Activated CD8-positive, alpha-beta T cell treated with anti-CD3 and anti-CD28 coated beads for 36 hours (primary cell): ENCODE measurements at regions not wholly inside any gene's neighbourhood (a gene's known extent, or its start where the extent isn't known, plus 50 kb on each side); places are given as distances from the start of the nearest gene placed in this dataset.
"Not testable (repeated sequence)": the region's sequence is repeated elsewhere in the genome, so short reads cannot be mapped to it uniquely, and the experiment has no call there.

Source experiments
- ATAC-seq: fragments of 200-7000 bp; cut with Tn5 transposase; one replicate; pipeline ENCODE4 v1.10.0; 2021; ENCODE audit warnings: mild to moderate bottlenecking, moderate library complexity
- CTCF ChIA-PET: fragments of 350-600 bp; sonication (Branson Sonifier 250); formaldehyde crosslinking; loops from one replicate; lab custom pipeline; 2021; ENCODE audit warnings: antibody characterized with exemption; lab: Charles Lee
- POLR2A ChIA-PET: fragments of 350-600 bp; sonication (Branson Sonifier 250); formaldehyde crosslinking; loops from one replicate; lab custom pipeline; 2021; ENCODE audit warnings: antibody characterized with exemption; lab: Charles Lee
- DNase-seq: peaks from one replicate; pipeline ENCODE4 v3.0.0-alpha.2; 2020
- H3K27ac Mint-ChIP-seq: one replicate; pipeline ENCODE4 v1.8.0; 2021; ENCODE audit warnings: mild to moderate bottlenecking, mixed read lengths
- H3K27me3 Mint-ChIP-seq: one replicate; pipeline ENCODE4 v1.8.0; 2021; ENCODE audit warnings: mixed read lengths
- H3K36me3 Mint-ChIP-seq: one replicate; pipeline ENCODE4 v1.8.0; 2021; ENCODE audit warnings: low read depth, mixed read lengths
- H3K4me1 Mint-ChIP-seq: one replicate; pipeline ENCODE4 v1.8.0; 2021; ENCODE audit warnings: low read depth, mixed read lengths
- H3K4me3 Mint-ChIP-seq: one replicate; pipeline ENCODE4 v1.8.0; 2021; ENCODE audit warnings: mild to moderate bottlenecking, moderate library complexity, mixed read lengths
- H3K9me3 Mint-ChIP-seq: one replicate; pipeline ENCODE4 v1.8.0; 2021; ENCODE audit warnings: mixed read lengths
- CTCF ChIP-seq: fragments of 200-600 bp; IDR thresholded peaks from one replicate; pipeline ENCODE4 v1.8.0; 2022; ENCODE audit warnings: antibody characterized with exemption, mild to moderate bottlenecking
- intact Hi-C: fragments of 100-400 bp; cut with micrococcal nuclease; formaldehyde crosslinking; loops from one replicate; pipeline ENCODE4 v1.10.0; 2022

- intact Hi-C loops = no loop called here
- CTCF ChIA-PET = interaction anchor here (0.6 to 1.4 kb wide), 3 partner anchors 33 to 141 kb away, joined by 3 to 5 read pairs (median 3); no protein-coding TSS in a partner anchor
Observed at GRCh38 chr17:27203241-27203640, 90.7 kb upstream of the WSB1 start.

GRCh38 chr17:27206447-27206846 is 87.5 kb upstream of the WSB1 start:
- ChIA-PET CTCF (interaction anchor here (1.1 to 1.6 kb wide), 7 partner anchors 9 to 126 kb away, joined by 4 to 7 read pairs (median 5); no protein-coding TSS in a partner anchor), POLR2A (no interaction called here)
- no peak for ATAC-seq
- Mint-ChIP-seq H3K4me3 (no peak overlapping the region), H3K27ac (no peak overlapping the region), H3K36me3 (no peaks in the 10 kb centered on the region), H3K9me3 (no peaks in the 10 kb centered on the region), H3K4me1 (peaks cover 3% of the 10 kb centered on the region), H3K27me3 (peaks cover 3% of the 10 kb centered on the region)
- intact Hi-C loops = no loop called here
- DNase-seq = peak; percentile 37
- TF ChIP-seq CTCF = no peak

More at GRCh38 chr17:27203241-27203640, 90.7 kb upstream of the WSB1 start:
- DNase-seq (no peak), ATAC-seq (no peak)
- Mint-ChIP-seq H3K36me3 (no peaks in the 10 kb centered on the region), H3K4me1 (peaks cover 3% of the 10 kb centered on the region), H3K9me3 (no peaks in the 10 kb centered on the region), H3K27ac (no peak overlapping the region), H3K4me3 (no peak overlapping the region), H3K27me3 (peaks cover 3% of the 10 kb centered on the region)
- POLR2A ChIA-PET = no interaction called here
- no peak for TF ChIP-seq CTCF

DNA sequence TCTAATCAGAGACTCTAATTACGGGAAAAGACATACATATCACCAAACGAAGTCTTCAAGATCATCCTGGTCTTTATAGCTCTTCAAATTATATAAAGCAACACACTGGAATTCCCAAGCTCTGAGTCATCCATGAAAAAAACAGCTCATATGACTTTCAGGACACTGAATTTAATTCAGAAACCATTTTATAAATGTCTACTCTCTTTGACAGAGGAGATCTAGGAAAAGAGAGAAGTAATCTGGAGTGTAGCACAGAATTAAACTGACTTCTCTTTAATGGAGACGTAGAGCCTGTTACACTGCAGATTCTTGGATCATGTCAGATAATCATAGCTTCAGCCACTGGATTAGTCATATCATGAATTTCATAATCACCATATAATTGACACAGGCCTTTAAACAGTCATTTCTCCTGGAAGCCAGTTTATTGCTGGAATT is 86.8 kb upstream of the WSB1 start:
- no peak for ATAC-seq
- H3K9me3 Mint-ChIP-seq = no peaks in the 10 kb centered on the region

GRCh38 chr17:27208370-27208769 is 85.5 kb upstream of the WSB1 start:
- ATAC-seq, CTCF ChIA-PET, H3K4me3 Mint-ChIP-seq, H3K9me3 Mint-ChIP-seq, intact Hi-C loops, H3K4me1 Mint-ChIP-seq, H3K27me3 Mint-ChIP-seq, H3K36me3 Mint-ChIP-seq, POLR2A ChIA-PET, DNase-seq, H3K27ac Mint-ChIP-seq: not testable (repeated sequence)

More for the DNA sequence above, 86.8 kb upstream of the WSB1 start:
- Mint-ChIP-seq H3K27ac (no peak overlapping the region), H3K27me3 (peaks cover 3% of the 10 kb centered on the region), H3K4me1 (peaks cover 3% of the 10 kb centered on the region), H3K36me3 (no peaks in the 10 kb centered on the region), H3K4me3 (no peak overlapping the region)
- POLR2A ChIA-PET = no interaction called here
- no peak for DNase-seq
- TF ChIP-seq CTCF = no peak
- intact Hi-C loops = no loop called here
- CTCF ChIA-PET = interaction anchor here (0.9 to 1.6 kb wide), 9 partner anchors 8 to 126 kb away, joined by 3 to 7 read pairs (median 5); no protein-coding TSS in a partner anchor

GRCh38 chr17:27209316-27209715 is 84.6 kb upstream of the WSB1 start:
- ChIA-PET POLR2A (no interaction called here), CTCF (no interaction called here)
- Mint-ChIP-seq H3K27me3 (no peaks in the 10 kb centered on the region), H3K27ac (no peak overlapping the region), H3K4me1 (peaks cover 3% of the 10 kb centered on the region), H3K36me3 (no peaks in the 10 kb centered on the region), H3K4me3 (no peak overlapping the region), H3K9me3 (no peaks in the 10 kb centered on the region)
- DNase-seq (no peak), ATAC-seq (no peak)
- TF ChIP-seq CTCF = no peak
- intact Hi-C loops = no loop called here

DNA sequence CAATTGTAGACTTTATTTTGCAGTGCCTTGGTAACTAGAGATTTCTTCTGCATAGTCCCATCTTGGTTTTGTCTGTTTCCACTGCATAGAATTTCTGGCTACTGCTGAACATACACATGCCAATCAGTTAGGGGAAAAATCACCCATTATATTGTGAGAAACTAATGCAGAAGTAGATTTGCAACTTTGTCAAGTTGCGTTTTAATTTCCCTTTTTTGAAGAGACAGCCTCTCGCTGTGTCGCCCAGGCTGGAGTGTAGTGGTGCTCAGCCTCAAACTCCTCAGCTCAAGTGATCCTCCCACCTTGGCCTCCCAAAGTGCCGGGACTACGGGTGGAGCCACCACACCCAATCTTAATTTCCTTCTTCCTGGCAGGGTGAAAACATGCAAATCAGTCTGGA is 83.1 kb upstream of the WSB1 start:
- H3K4me3 Mint-ChIP-seq, H3K4me1 Mint-ChIP-seq, CTCF ChIA-PET, POLR2A ChIA-PET, H3K27ac Mint-ChIP-seq, ATAC-seq, H3K36me3 Mint-ChIP-seq, H3K27me3 Mint-ChIP-seq, H3K9me3 Mint-ChIP-seq, intact Hi-C loops, DNase-seq: not testable (repeated sequence)
